NB4 (cell line): ENCODE measurements at regions not wholly inside any gene's neighbourhood (a gene's known extent, or its start where the extent isn't known, plus 50 kb on each side); places are given as distances from the start of the nearest gene placed in this dataset.

Source experiments
- DNase-seq: peaks from one replicate; pipeline ENCODE4 v3.0.0; 2010; ENCODE audit warnings: low read depth
- H3K4me3 ChIP-seq: one replicate; pipeline ENCODE4 v1.5.1; 2011; ENCODE audit warnings: mild to moderate bottlenecking, low read depth, low read length, moderate library complexity
- MYC ChIP-seq: IDR thresholded peaks from 2 replicates; pipeline ENCODE4 v1.6.1; 2011; ENCODE audit warnings: low read depth, low read length
- POLR2A ChIP-seq: IDR thresholded peaks from 2 replicates; pipeline ENCODE4 v1.6.1; 2011; ENCODE audit warnings: mild to moderate bottlenecking; ENCODE audit not compliant: insufficient read length; ENCODE audit errors: extremely low read depth
- TF ChIP-seq, protein P1 (sequence below): IDR thresholded peaks from one replicate; pipeline ENCODE4 v1.5.1; 2012; ENCODE audit warnings: low read depth, low read length
- TF ChIP-seq, protein P2 (sequence below): IDR thresholded peaks from 2 replicates; pipeline ENCODE4 v1.6.1; 2011; ENCODE audit warnings: low read depth, low read length

DNA sequence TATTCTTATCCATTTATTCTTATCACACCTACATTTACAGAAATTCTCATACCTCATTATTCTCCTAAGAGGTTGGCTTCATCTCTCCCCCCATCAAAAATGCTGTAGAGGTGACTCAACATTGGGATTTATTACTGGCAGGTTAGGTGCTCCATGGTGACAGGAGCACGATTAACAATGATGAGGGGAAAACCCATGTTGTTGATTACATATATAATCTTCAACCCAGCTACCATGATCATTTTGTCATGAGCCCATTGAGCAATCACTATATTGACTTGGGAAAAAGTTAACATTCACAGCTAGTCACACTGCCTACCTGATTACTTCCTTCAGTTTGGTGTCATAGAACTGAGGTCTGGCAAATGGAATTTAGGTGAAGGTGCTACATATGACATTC lies 712.1 kb upstream of the CHRM3 start:
- H3K4me3 ChIP-seq, result no peak overlapping the region
- DNase-seq, result no peak
- TF ChIP-seq MYC (no peak), POLR2A (no peak)
- TF ChIP-seq, protein P1, sequence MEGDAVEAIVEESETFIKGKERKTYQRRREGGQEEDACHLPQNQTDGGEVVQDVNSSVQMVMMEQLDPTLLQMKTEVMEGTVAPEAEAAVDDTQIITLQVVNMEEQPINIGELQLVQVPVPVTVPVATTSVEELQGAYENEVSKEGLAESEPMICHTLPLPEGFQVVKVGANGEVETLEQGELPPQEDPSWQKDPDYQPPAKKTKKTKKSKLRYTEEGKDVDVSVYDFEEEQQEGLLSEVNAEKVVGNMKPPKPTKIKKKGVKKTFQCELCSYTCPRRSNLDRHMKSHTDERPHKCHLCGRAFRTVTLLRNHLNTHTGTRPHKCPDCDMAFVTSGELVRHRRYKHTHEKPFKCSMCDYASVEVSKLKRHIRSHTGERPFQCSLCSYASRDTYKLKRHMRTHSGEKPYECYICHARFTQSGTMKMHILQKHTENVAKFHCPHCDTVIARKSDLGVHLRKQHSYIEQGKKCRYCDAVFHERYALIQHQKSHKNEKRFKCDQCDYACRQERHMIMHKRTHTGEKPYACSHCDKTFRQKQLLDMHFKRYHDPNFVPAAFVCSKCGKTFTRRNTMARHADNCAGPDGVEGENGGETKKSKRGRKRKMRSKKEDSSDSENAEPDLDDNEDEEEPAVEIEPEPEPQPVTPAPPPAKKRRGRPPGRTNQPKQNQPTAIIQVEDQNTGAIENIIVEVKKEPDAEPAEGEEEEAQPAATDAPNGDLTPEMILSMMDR, result no peak
- TF ChIP-seq, protein P2, sequence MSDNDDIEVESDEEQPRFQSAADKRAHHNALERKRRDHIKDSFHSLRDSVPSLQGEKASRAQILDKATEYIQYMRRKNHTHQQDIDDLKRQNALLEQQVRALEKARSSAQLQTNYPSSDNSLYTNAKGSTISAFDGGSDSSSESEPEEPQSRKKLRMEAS, result no peak

DNA sequence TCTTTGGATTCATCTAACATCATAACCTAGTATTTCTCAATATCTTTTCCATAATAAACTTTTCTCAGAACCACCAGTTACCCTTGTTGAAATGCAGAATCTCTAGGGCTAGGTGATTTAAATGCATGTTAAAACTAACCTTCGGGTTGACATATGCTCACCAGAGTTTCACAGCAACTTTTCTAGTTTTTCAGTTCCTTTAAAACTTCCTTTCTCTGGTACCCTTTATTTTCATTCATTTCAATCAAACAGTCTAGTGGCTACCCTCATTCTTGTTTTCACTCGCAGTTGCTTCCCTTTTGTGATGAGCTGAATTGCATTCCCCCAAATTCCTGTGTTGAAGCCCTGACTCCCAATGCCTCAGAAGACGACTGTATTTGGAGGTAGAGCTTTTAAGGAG lies 712.8 kb upstream of the CHRM3 start:
- no peak overlapping the region for H3K4me3 ChIP-seq
- TF ChIP-seq, protein P2, result no peak
- TF ChIP-seq MYC (no peak), POLR2A (no peak)
- TF ChIP-seq, protein P1, result no peak
- no peak for DNase-seq

DNA sequence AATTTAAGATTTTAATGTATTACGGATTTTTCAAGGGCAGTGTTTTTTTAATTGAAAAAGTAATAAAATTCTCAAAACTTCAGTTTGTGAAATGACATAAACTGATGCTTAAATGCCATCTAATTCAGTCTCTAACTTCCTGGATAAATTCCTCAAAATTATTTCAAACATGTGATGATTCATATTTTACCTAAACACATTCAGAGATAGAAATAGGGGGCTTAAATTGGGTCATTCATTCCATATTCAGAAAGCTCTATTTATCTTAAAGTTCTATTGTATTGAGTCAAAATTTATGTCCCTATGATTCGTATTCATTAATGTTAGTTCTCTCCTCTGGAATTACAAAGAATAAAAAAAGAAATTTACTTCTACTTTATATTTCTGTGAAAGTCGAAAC lies 713.6 kb upstream of the CHRM3 start:
- no peak for DNase-seq
- TF ChIP-seq, protein P2, result no peak
- TF ChIP-seq, protein P1, result no peak
- no peak for TF ChIP-seq POLR2A
- no peak for TF ChIP-seq MYC

DNA sequence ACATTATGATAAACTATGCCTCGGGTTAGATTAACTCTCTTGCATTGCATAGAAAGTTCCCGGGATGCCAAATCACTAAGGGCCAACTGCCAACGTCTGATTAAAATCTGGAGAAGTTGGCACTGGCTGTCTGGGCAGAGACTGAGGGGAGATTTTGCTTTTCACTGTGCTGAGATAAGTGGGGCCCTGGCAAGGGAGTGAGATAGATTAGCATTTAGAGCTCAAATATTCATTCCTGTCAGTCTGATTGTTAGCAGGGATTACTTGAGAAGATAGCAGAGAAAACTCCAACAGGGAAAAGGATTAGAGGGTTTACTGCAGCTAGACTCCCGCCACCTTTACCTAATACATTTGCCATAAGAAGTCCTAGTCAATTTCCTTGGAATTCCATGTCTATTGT lies 714.1 kb upstream of the CHRM3 start:
- DNase-seq, result no peak

More for the DNA sequence above, 713.6 kb upstream of the CHRM3 start:
- H3K4me3 ChIP-seq, result no peak overlapping the region

DNA sequence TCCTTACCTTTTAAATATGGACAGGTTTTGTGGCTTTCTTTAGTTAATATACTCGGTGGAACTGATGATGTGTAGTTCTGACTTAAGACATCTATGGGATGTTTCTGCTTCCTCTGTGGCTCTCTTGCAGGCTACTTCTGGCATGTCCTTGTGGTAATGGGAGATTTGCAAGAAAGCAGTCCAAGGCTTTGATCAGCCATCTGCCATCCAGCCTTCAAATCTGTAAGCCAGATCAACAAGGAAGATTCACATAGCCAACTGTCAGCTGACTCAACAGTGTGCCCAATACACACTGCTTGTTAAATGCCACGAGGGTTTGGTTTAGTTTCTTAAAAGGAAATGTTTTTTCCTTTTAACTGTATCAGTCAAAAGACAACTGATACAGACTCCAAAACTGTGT lies 722.2 kb upstream of the CHRM3 start:
- no peak for TF ChIP-seq POLR2A
- TF ChIP-seq, protein P1, result no peak
- TF ChIP-seq MYC, result no peak
- TF ChIP-seq, protein P2, result no peak

More for the DNA sequence above, 714.1 kb upstream of the CHRM3 start:
- TF ChIP-seq, protein P2, result no peak
- TF ChIP-seq MYC (no peak), POLR2A (no peak)
- TF ChIP-seq, protein P1, result no peak
- no peak overlapping the region for H3K4me3 ChIP-seq

DNA sequence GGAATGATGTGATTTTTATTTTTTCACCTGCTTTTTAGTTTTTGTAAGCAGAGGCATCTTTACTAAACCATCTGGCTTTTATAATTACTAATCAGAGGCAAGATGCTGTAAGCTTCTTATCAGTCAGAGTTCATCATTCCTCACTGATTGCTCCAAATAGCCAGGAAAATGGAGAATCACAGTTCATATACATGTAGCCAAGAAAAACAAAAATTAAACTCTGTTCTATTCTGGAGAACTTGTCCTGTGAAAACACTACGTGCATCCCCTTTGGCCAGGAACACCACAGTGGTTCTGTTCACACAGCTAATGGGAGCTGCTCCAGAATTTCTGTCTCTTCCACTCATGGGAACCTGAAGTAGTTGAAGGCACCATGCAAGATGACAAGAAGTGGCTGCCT lies 725.5 kb upstream of the CHRM3 start:
- TF ChIP-seq, protein P2, result no peak
- TF ChIP-seq POLR2A (no peak), MYC (no peak)
- TF ChIP-seq, protein P1, result no peak
- no peak for DNase-seq
- H3K4me3 ChIP-seq, result no peak overlapping the region

More for the DNA sequence above, 722.2 kb upstream of the CHRM3 start:
- H3K4me3 ChIP-seq, result no peak overlapping the region
- DNase-seq, result no peak
